ENCODE measurements at regions not wholly inside any gene's neighbourhood (a gene's known extent, or its start where the extent isn't known, plus 50 kb on each side); places are given as distances from the start of the nearest gene placed in this dataset.

- DNase-seq (ENCODE audit: low spot score): no peak
These were observed 193.4 kb upstream of the NRXN1 start for GRCh38 chr2:51225377-51225776.

- no peak for DNase-seq (ENCODE audit: low spot score)
These were observed 192.9 kb upstream of the NRXN1 start for GRCh38 chr2:51224790-51225189.

- DNase-seq (ENCODE audit: low spot score): no peak
These were observed 190.2 kb upstream of the NRXN1 start for GRCh38 chr2:51222106-51222505.

- no peak for DNase-seq (ENCODE audit: low spot score)
These were observed 188.7 kb upstream of the NRXN1 start for GRCh38 chr2:51220606-51221005.

GRCh38 chr2:51220080-51220479 lies 188.1 kb upstream of the NRXN1 start:
- DNase-seq (ENCODE audit: low spot score): no peak

GRCh38 chr2:51219468-51219867 lies 187.5 kb upstream of the NRXN1 start:
- DNase-seq (ENCODE audit: low spot score): no peak

GRCh38 chr2:51218047-51218446 lies 186.1 kb upstream of the NRXN1 start:
- no peak for DNase-seq (ENCODE audit: low spot score)

- DNase-seq (ENCODE audit: low spot score): no peak
These were observed 181.9 kb upstream of the NRXN1 start for GRCh38 chr2:51213826-51214225.

- no peak for DNase-seq (ENCODE audit: low spot score)
These were observed 180.4 kb upstream of the NRXN1 start for GRCh38 chr2:51212374-51212773.

GRCh38 chr2:51208521-51208920 lies 176.6 kb upstream of the NRXN1 start:
- no peak for DNase-seq (ENCODE audit: low spot score)

GRCh38 chr2:51201295-51201694 lies 169.4 kb upstream of the NRXN1 start:
- no peak for DNase-seq (ENCODE audit: low spot score)

- no peak for DNase-seq (ENCODE audit: low spot score)
These were observed 162.7 kb upstream of the NRXN1 start for GRCh38 chr2:51194656-51195055.

- DNase-seq (ENCODE audit: low spot score): no peak
These were observed 138.3 kb upstream of the NRXN1 start for GRCh38 chr2:51170273-51170672.

- no peak for DNase-seq (ENCODE audit: low spot score)
These were observed 133.8 kb upstream of the NRXN1 start for GRCh38 chr2:51165534-51166260.

GRCh38 chr2:51158251-51158650 lies 126.3 kb upstream of the NRXN1 start:
- DNase-seq (ENCODE audit: low spot score): no peak

- no peak for DNase-seq (ENCODE audit: low spot score)
These were observed 121.3 kb upstream of the NRXN1 start for GRCh38 chr2:51153236-51153635.

- no peak for DNase-seq (ENCODE audit: low spot score)
These were observed 119.7 kb upstream of the NRXN1 start for GRCh38 chr2:51151490-51152140.

GRCh38 chr2:51149725-51150124 lies 117.8 kb upstream of the NRXN1 start:
- DNase-seq (ENCODE audit: low spot score): no peak

GRCh38 chr2:51145761-51146160 lies 113.8 kb upstream of the NRXN1 start:
- DNase-seq (ENCODE audit: low spot score): no peak

- DNase-seq (ENCODE audit: low spot score): no peak
These were observed 88.9 kb upstream of the NRXN1 start for GRCh38 chr2:51120754-51121280.

GRCh38 chr2:51111532-51111931 lies 79.6 kb upstream of the NRXN1 start:
- DNase-seq (ENCODE audit: low spot score): no peak

GRCh38 chr2:51108794-51109193 lies 76.9 kb upstream of the NRXN1 start:
- no peak for DNase-seq (ENCODE audit: low spot score)

- no peak for DNase-seq (ENCODE audit: low spot score)
These were observed 75.9 kb upstream of the NRXN1 start for GRCh38 chr2:51107841-51108240.

- DNase-seq (ENCODE audit: low spot score): no peak
These were observed 73.9 kb upstream of the NRXN1 start for GRCh38 chr2:51105811-51106210.
